GM12892 (cell line): ENCODE measurements at regions not wholly inside any gene's neighbourhood (a gene's known extent, or its start where the extent isn't known, plus 50 kb on each side); places are given as distances from the start of the nearest gene placed in this dataset.

Experiments
- POLR2AphosphoS5 ChIP-seq: IDR thresholded peaks from 2 replicates; pipeline ENCODE4 v1.6.1; 2011; ENCODE audit warnings: low read depth, low read length, control low read depth
- TAF1 ChIP-seq: IDR thresholded peaks from 2 replicates; pipeline ENCODE4 v1.6.1; 2011; ENCODE audit warnings: low read depth, mild to moderate bottlenecking, control low read depth, low read length, borderline replicate concordance

- TF ChIP-seq TAF1 (no peak), POLR2AphosphoS5 (no peak)
Measured at GRCh38 chr16:50942143-50942542, 200.3 kb downstream of the CYLD start.
